NT2/D1 (cell line): ENCODE measurements at regions not wholly inside any gene's neighbourhood (a gene's known extent, or its start where the extent isn't known, plus 50 kb on each side); places are given as distances from the start of the nearest gene placed in this dataset.

ENCODE experiments used
- YY1 ChIP-seq: IDR thresholded peaks from 2 replicates; pipeline ENCODE4 v1.6.1; 2011; ENCODE audit not compliant: insufficient read length, insufficient read depth
- ZNF274 ChIP-seq: IDR thresholded peaks from 2 replicates; pipeline ENCODE4 v1.6.1; 2011; ENCODE audit warnings: mild to moderate bottlenecking, low read depth, low read length

GRCh38 chr20:24157213-24157612 lies 168.6 kb upstream of the GGTLC1 start:
- no peak for TF ChIP-seq YY1
- TF ChIP-seq ZNF274, result no peak
